NCI-H2081 (cell line): ENCODE measurements at regions not wholly inside any gene's neighbourhood (a gene's known extent, or its start where the extent isn't known, plus 50 kb on each side); places are given as distances from the start of the nearest gene placed in this dataset.

Source experiments
- DNase-seq, 2 experiments: peaks; one replicate each; lab custom pipeline; 2025; lab: John Stamatoyannopoulos, UW

DNA sequence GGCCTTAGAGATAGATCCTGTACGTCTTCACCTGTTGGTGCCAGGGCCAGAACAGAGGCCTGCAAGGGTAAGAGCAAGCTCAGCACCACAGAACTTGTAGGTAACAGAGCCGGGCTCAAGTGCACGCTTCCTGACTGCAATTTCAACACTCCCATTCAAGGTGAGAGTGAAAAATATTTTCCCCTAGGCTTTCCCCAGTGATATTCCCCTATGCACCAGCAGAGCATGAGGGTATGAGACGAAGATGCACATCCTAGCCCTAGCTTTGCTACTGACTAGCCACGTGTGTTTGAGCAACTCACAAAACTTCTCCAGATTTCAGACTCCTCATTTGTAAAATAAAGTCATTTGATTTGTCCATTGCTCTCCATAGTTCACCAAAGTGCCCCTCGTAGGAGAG lies 411.6 kb downstream of the ZNF521 start:
- DNase-seq = no peak

DNA sequence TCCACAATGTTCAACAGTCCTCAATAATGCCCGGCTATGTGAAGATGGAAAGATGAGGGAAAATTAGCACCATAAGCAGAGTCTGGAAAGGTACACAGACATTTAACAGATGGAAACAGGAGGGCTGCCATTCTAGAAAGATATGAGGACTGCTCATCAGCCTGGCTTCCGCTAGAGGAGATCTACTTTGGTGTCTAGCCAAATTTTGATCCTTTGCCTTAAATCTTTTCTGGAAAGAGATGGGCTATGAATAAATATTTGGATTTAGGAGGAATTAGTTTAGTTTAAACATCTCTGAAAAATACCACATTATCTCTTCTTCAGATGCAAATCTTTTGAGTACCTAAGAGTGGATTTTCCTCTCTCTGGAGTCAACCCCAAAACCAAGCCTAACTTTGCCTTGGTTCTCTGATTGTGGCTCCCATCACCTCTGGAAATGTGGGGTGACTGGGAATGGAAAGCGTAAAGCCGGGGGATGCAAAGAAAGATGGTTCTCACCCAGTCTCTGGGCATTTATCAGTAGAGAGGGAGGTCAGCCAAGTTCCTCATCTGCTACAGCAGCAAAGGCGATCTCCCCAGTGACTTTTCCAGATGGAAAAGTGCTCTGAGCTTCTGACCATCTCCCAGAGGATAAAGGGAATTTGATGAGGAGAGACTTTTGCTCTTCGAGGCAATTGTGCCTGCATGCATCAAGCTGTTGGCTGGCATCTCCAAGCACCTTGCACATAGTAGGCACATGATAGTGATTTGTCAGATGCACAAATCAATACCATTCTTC lies 410.6 kb downstream of the ZNF521 start:
- no peak for DNase-seq

DNA sequence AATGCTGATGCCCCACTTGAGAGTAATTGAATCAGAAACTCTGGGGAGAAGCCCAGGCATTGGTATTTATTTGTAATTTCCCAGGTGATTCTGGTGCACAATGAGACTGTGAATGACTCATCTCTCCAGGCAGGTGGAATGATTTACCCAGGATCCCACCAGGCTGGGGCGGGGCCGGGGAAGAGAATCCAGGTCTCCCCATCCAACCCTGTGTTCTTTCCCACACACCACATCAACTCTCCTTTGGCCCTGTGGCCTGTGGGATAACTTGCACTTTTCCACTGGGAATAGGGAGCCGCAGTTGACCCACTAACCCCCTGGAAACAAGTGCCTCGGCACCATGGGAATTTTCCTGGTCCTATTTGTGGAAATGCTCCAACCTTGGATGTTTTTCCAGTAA lies 409.8 kb downstream of the ZNF521 start:
- DNase-seq = no peak

DNA sequence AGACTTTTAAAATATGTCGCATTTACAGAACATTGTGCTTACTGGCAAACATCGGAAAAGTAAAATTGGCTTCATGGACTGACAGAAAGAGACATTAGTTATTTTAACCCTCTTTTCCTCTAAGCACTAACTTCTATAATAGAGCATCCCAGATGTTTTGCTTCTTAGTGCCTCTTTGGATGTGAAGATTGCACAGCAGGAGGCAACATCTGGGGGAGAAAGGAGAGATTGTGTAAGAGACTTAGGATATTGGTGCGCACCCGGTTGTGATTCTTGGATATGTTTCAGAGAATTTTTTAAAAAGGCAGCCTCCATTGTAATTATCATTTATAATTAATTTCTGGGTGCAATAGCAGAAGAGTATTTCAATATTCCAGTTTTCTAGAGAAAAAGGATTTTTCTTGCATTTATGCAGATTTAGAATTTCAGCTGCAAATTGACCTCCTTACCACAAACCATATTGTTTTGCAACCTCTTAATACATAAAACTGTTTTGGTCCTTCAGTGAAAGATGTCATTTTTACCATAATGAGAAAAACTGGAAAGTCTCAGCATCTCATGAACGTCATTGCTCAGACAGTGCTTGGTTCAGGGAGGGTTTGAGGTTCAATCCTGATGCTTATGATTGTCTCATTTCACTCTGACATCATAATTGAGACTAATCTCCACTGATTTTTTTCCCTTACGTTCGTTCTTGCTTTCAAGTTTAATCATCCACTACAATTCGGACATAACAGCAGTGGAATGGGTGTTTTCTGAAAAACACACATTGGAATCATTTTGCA lies 404.3 kb downstream of the ZNF521 start:
- no peak for DNase-seq

DNA sequence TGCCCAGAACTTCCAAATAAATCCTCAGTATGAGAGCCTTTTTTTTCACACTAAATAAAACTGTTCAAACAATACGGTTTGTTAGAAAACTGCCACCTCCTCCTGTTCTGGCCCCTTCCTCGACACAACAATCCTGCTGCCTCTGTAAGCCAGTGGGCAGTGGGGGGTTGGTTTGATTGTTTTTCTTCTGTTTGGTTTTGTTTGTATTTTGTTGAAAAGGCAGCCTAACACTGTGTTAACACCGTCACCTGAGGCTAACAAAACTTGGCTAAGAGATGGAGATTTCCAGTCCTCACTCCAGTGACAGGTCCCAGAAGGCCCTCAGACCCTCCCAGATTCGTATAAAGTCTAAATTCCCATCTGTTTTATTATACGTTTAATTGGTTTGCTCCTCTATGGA lies 402.1 kb downstream of the ZNF521 start:
- DNase-seq = peak; percentile 56 to 59

DNA sequence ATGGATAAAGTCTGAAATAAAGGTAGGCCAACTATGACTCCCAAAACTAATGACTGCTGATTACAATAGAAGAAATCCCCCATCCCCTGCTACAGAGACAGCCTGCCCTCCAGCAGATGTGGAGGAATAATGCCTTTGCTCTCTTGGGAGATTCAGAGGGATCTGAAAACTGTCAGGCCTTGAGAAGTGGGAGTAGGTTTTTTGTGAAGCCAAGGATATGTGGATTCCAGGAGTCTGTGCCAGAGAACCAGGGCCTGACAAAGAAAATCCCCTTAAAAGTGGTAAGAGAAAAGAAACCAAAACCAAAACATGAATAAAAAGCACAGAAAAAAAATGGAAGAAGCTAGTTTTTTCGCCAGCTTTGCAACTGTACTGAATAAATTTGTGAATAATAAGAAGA lies 397.6 kb downstream of the ZNF521 start:
- no peak for DNase-seq

DNA sequence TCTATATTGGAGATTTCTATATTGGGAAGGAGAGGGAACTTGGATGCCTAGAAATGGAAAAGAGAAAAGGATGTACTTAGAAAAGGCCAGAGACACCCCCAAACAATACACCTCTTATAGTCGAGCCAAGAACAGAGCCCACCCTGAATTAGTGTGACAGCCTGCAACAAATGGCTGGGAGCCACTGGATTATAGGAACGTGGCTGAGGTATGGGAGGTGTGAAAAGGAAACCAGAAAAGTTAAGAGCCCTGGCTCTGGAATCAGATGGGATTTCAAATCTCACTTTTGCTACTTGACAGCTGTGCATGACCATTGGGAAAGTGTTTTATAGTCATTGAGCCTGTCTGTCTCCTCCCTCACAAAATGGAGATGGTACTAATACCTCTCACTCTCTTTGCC lies 394.0 kb downstream of the ZNF521 start:
- DNase-seq = no peak

DNA sequence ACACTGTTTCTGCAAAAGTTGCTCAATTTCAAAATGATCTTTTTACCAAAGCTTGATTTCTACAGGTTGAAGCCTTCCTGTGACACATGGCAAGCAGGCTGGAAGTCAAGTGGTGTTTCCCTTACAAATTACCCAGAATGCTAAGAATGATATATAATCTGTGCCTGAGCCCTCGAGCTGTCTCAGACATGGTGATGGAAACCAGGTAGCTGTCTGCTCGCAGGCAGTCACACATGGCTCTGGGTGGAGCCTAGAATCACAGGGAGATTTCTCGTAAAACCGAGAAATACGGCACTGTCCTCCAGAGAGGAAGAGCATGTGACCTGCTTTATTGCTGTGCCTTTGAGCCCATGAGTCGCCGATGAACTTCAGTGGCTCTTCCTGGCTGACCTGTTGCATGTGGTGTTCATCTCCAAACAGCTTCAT lies 392.9 kb downstream of the ZNF521 start:
- DNase-seq = no peak

DNA sequence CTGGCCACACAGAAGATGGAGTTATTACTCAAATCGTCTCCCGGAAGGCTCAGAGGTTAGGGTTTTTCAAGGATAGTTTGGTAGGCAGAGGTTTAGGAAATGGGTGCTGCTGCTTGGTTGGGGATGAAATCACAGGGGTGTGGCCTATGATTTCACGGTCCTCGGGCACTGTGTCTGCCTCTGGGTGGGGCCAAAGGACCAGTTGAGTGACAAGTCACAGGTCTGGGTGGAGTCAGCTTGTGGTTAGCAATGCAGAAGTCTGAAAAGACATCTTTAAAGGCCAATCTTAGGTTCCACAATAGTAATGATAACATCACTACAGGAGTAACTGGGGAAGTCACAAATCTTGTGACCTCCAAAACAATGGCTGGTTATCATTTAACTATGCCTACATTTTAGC lies 387.8 kb downstream of the ZNF521 start:
- no peak for DNase-seq

DNA sequence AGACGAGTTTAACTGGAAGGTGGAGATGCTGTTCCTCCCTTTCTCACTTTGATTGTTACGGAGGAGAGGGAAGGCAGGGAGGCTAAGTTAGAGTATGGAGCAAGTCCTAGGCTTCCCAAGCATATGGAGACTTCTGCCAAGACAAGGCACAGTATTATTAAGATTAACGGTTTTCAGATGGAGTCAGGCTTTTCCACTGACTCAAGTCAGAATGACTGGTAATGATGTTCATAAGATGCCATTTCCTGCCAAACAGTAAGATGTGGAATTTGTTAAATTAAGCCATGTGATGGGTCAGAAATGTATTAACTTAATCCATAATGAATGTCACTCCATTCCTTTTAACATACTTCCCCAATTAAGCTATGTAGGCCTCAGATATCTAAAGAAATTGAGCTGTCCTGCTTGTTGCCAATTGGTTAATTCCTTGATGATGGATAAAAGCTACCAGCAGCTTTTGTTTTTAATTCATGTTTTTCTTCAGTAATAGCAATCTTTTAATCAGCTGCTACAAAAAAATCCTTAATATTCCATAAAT lies 383.7 kb downstream of the ZNF521 start:
- no peak for DNase-seq

DNA sequence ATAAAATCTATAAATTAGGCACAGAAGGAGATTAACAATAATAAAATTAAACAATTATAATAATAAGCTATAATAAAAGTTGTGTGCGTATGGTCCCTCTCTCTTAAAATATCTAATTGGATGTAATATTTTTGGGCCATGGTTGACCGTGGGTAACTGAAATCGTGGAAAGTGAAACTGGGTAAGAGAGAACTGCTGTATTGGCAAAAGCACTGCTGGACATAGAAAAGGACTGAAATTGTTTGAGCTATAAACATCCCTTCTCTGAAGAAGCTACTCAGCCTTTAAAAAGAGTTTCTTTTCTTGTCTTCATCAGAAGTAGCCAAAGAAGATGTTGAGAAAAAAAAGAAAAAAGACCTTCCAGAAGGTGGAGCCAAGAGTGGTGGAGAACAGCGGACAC lies 379.4 kb downstream of the ZNF521 start:
- DNase-seq = no peak

DNA sequence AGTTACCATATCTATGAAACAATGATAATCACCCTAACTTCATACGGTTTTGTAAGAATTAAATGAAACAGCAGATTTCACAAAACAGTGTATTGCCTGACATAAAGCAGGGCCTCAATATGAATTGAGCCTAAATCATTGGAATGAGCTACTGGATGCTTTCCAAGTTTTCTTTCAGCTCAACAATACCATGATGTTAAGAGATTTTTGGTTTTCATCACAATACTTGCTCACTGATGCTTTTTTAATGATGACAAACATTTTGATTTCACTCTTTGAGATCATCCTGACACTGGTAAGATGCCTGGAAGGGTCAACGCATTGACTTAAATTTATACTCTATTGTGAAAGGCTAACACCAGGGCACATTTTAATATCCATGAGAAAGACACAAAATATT lies 377.5 kb downstream of the ZNF521 start:
- no peak for DNase-seq

DNA sequence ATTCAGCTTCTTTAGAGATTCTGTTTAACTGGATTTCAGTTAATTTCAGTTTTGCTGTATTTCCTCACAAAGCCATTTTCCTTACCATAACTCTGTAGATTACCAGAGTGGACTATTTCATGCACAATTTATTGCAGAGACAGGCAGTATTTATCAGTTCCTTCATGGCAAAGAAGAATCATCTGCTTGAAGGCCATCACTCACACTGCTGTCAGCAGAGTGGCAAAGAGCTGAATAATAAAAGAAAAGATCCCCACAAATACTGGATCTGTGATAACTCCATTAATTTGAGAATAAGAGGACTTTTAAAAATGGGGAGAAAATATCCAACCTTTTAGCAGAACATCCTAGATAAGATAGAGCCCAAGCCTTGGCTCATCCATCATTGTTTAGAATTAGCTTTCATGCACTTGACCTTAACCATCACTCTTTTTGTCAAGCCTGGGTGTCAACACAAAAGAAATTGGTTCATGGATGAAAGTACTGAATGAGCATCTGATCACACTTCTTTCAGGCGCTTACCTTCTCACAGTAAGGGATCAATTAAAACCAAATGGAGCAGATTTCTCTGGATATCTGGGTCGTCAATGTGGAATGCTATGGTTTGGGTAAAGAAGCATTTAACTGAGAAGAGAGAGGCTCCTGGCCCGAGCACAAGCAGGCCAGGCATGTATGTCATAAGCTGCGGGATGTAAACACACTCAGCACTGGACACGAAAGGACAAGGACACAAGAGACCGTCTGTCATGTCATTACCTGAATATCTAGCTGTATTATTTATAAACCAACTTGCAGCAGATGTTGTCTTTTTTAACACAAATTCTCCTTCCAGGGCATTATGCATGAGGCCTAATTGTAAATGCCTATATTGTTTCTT lies 376.2 kb downstream of the ZNF521 start:
- DNase-seq = no peak

DNA sequence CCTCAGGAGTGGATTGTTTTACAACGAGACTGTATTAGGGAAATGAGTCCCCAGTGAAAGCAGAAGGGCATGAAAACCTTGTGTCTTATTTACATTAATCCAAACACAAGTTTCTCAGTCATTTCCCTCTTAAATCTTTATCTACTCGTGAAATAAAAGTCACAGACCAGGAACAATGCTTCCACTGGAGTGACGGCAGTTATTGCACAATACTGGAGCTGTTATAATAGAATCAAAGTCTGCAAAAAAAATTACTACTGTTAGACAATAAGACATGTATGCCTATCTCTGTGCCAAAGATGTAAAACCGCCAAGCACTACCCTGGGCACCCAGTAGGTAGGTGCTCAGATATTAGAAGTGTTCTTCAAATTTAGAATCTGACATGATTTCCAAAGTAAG lies 375.5 kb downstream of the ZNF521 start:
- DNase-seq = no peak

DNA sequence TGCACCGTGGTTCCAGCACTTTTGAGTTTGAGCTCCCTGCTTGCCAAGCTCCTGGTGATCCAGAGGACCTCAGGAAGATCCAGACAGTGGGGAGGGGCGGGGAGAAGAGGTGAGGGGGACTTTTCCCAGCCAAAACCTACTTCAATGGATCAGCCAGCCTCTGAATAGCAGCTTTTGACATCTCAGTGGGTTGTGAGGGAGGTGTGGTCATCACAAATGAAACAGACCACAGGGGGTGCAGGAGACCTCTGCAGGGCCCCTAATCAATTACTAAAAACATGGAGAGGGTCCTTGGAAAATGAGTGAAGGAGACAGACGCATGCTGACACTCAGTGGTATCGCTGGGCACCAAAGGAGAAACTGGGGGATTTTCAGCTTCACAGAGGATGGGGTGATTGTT lies 372.7 kb downstream of the ZNF521 start:
- DNase-seq = no peak

DNA sequence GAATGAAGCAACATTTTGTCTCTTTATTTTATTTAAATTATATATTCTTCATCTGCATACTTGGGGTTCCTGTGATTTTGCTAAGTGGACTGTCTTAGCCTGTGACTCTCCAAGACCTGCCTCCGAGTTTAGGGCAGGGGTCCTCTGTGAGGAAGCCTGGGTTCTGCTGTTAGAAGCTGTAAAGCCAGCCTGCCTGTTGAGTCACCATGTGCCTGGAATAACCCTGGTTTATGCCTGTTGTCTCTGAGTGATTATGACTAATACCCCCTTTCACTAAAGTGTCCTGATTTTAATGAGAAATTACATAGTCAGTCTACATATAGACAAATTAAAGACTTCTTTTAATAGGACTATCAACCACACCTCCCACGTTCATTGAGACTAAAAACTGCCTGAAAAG lies 369.1 kb downstream of the ZNF521 start:
- DNase-seq = no peak

DNA sequence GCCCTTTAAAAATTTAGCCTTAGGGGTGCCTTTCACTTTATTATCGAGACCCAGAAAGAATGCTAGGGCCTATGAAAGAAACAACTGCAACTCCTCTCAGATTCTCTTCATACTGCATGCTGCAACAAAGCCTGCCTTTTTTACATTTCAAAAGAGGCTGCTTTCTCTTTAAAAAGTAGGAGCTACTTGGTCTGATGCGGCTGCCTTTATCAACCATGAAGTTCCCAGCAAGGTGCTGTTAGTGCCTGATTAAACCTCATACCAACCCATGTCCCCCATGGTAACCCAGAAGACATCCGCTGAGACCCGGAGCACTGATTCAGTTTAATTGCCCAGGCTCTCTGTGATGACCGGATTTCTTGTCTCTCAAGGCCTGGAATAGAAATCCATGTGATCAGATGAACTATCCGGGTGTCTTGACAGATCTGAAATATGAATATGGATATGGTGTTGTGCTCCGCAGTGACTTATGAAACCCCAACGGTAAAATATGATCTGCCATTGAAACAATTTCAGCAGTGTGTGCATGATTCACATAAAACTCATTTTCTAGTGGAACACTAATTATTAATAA lies 368.3 kb downstream of the ZNF521 start:
- DNase-seq = no peak

DNA sequence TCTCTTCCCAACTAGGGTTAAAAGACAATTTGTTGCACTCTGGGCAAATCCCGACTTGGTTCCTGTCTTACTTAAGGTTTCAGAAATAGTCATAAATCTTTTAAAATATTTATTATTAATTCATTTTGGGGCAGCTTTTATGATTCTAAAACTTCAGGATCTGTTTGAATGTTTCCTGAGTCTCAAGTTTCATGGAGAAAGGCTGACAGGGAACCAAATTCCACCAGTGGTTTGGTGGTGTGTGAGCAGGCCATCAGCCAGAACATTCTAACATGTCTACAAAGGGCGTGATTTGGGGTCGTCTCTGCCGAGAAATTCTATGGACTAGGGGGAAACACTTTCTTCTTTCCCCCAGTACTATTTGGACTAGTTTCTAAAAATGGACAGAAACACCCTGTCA lies 366.4 kb downstream of the ZNF521 start:
- DNase-seq = no peak

DNA sequence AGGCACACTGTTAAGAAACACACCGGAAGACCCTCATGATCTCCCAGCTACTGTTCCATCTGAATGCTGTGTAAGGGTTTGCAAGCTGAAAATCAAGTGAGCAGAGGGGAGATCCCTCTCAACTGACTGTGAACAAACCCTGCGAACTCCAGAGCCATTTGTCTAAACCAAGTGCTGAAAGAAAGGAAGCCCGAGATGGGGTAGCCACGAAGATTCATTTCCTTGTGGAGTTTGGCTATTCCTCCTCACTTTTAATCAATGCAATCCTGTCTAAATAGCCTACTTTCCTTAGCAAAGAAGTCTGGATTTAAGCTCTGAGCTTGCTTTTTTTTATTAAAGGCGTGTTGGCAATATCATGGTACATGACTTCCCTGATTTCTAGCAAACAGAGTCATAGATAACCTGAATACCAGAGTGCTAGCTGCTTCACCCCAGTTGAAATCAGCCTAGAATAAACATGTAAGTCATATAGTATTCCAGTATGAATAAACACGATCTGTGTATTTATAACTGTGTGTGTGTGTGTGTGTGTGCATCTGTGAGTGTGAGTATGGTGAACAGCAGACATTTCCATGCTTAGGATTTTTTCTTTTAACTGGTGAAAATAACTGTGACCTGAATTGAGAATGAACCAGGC lies 365.2 kb downstream of the ZNF521 start:
- DNase-seq = no peak

DNA sequence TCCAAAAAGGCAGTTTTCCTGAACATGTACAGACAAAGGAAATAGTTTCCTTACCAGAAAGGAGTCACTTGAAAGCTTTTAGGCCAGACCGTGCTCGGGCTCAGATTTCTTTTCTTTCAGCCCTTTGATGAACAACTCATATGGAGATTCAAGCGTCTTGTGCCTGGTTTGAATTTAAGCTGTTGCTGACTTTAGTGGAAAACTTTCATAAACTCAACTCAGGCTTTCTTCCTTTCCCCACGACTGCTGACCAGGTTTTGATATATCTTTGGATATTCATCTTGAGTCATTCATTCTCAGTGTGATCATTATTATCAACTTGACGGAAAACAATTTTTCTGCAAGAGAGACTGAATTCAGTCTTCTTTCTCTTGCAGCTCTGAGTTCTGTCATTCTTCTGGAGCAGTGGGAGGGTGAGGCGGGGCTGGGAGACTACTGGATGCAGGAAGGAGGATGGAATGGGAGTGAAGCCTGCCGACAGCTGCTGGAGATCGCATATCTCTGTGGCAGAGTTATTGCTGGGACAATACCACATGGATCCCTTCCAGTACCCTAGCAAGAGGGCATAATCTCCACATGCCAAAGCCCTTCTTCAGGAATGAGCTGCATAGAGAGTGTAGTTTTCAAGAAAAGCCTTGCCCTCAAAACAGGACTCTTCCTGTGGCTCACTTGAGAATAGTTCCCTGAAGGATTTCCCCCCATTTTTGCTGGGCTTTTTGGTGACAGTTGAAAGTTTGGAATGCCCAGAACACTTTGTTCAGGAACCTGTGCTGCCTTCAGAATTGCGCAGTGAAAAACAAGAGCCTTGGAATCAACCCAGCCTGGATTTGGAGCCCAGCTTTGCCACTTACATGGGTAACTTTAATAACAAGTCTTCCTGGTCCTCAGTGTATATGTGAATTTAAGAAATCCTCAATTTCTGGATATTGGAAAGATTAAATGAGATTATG lies 364.4 kb downstream of the ZNF521 start:
- DNase-seq = no peak
